ENCODE measurements at regions not wholly inside any gene's neighbourhood (a gene's known extent, or its start where the extent isn't known, plus 50 kb on each side); places are given as distances from the start of the nearest gene placed in this dataset.

DNA sequence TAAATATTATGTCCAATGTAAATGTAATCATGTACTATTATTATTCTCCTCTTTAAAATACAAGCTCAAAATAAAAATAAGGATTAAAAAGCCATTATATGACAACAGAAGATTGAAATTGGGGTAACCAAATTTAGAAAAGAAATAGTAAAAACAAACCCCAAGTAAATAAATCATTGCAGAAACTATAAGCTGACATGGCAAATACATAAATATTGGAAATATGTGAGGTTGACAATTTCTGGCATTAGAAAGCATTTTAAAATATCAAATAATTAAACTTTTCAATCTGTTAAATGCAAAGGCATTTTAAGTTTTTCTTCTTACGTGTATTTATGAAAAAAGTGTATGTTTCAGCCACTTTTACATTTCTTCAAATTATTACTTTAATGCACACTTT, 394.7 kb upstream of the DACH1 start:
- TF ChIP-seq, protein P1, sequence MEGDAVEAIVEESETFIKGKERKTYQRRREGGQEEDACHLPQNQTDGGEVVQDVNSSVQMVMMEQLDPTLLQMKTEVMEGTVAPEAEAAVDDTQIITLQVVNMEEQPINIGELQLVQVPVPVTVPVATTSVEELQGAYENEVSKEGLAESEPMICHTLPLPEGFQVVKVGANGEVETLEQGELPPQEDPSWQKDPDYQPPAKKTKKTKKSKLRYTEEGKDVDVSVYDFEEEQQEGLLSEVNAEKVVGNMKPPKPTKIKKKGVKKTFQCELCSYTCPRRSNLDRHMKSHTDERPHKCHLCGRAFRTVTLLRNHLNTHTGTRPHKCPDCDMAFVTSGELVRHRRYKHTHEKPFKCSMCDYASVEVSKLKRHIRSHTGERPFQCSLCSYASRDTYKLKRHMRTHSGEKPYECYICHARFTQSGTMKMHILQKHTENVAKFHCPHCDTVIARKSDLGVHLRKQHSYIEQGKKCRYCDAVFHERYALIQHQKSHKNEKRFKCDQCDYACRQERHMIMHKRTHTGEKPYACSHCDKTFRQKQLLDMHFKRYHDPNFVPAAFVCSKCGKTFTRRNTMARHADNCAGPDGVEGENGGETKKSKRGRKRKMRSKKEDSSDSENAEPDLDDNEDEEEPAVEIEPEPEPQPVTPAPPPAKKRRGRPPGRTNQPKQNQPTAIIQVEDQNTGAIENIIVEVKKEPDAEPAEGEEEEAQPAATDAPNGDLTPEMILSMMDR (IDR thresholded peaks at IDR 0.05; ENCODE audit: insufficient read depth, low read length, poor library complexity, severe bottlenecking): no peak
- no peak for TF ChIP-seq EZH2phosphoT487 (conservative IDR thresholded peaks at IDR 0.05; ENCODE audit: low read length)

Data from SU-DHL-6 (cell line).